GM23338 (cell line): ENCODE measurements at regions not wholly inside any gene's neighbourhood (a gene's known extent, or its start where the extent isn't known, plus 50 kb on each side); places are given as distances from the start of the nearest gene placed in this dataset.

Source experiments
- ATAC-seq: fragments of 200-7000 bp; cut with Tn5 transposase; 3 replicates; pipeline ENCODE4 v1.9.1; 2020
- DNase-seq: peaks from one replicate; pipeline ENCODE4 v3.0.0-alpha.2; 2015; ENCODE audit warnings: low spot score
- H2AFZ ChIP-seq: fragments of 200-600 bp; sonication (generic); 2 replicates; pipeline ENCODE4 v1.8.0; 2016; ENCODE audit warnings: antibody characterized with exemption, mild to moderate bottlenecking, moderate library complexity
- H3F3A ChIP-seq: fragments of 200-600 bp; sonication (generic); replicated peaks from 2 replicates; pipeline ENCODE4 v1.8.0; 2017; ENCODE audit warnings: antibody characterized with exemption, mixed run types, low read depth
- H3K27ac ChIP-seq: fragments of 200-600 bp; sonication (generic); 2 replicates; pipeline ENCODE4 v1.6.1; 2016; ENCODE audit warnings: low read depth
- H3K27me3 ChIP-seq: fragments of 200-600 bp; sonication (generic); 2 replicates; pipeline ENCODE4 v1.8.0; 2016; ENCODE audit warnings: mild to moderate bottlenecking, mixed run types, moderate library complexity; ENCODE audit not compliant: insufficient read depth
- H3K36me3 ChIP-seq: fragments of 200-600 bp; sonication (generic); 2 replicates; pipeline ENCODE4 v1.8.0; 2016; ENCODE audit warnings: mild to moderate bottlenecking; ENCODE audit not compliant: insufficient read depth
- H3K4me1 ChIP-seq: fragments of 200-600 bp; sonication (generic); 2 replicates; pipeline ENCODE4 v1.8.0; 2016; ENCODE audit warnings: mild to moderate bottlenecking, moderate library complexity; ENCODE audit not compliant: insufficient read depth
- H3K4me2 ChIP-seq: fragments of 200-600 bp; sonication (generic); 2 replicates; pipeline ENCODE4 v1.7.1; 2017; ENCODE audit warnings: mixed run types
- H3K4me3 ChIP-seq: fragments of 200-600 bp; sonication (generic); 2 replicates; pipeline ENCODE4 v1.6.1; 2016; ENCODE audit warnings: mixed run types
- H3K79me2 ChIP-seq: fragments of 200-600 bp; sonication (generic); replicated peaks from 2 replicates; pipeline ENCODE4 v1.8.0; 2017; ENCODE audit warnings: mild to moderate bottlenecking; ENCODE audit not compliant: insufficient read depth
- H3K9me2 ChIP-seq: fragments of 200-600 bp; sonication (generic); 2 replicates; pipeline ENCODE4 v1.8.0; 2017; ENCODE audit not compliant: insufficient read depth
- H4K20me1 ChIP-seq: fragments of 200-600 bp; sonication (generic); replicated peaks from 2 replicates; pipeline ENCODE4 v1.8.0; 2017; ENCODE audit warnings: mild to moderate bottlenecking; ENCODE audit not compliant: insufficient read depth
- H3K27ac Mint-ChIP-seq: 2 replicates; pipeline ENCODE4 v1.8.0; 2020; ENCODE audit warnings: inconsistent platforms, mild to moderate bottlenecking, moderate library complexity, mixed read lengths
- H3K27me3 Mint-ChIP-seq: 3 replicates; pipeline ENCODE4 v1.8.0; 2022; ENCODE audit warnings: low read depth, mild to moderate bottlenecking, moderate library complexity, mixed read lengths, inconsistent platforms; ENCODE audit not compliant: insufficient read depth, poor library complexity
- H3K36me3 Mint-ChIP-seq: 3 replicates; pipeline ENCODE4 v1.8.0; 2021; ENCODE audit warnings: low read depth, mild to moderate bottlenecking, inconsistent platforms, moderate library complexity, mixed read lengths
- H3K4me1 Mint-ChIP-seq: 3 replicates; pipeline ENCODE4 v1.8.0; 2020; ENCODE audit warnings: mild to moderate bottlenecking, inconsistent platforms, mixed read lengths
- H3K4me3 Mint-ChIP-seq: 3 replicates; pipeline ENCODE4 v1.8.0; 2021; ENCODE audit warnings: moderate library complexity, mild to moderate bottlenecking, inconsistent platforms, mixed read lengths
- H3K9me3 Mint-ChIP-seq: 3 replicates; pipeline ENCODE4 v1.8.0; 2020; ENCODE audit warnings: moderate library complexity, mild to moderate bottlenecking, inconsistent platforms, mixed read lengths
- CREB1 ChIP-seq: fragments of 250-450 bp; sonication (Bioruptor Pico); IDR thresholded peaks from 2 replicates; pipeline ENCODE4 v1.5.0; 2020; ENCODE audit warnings: low read depth, mild to moderate bottlenecking, moderate library complexity
- EZH2 ChIP-seq: fragments of 200-600 bp; sonication (generic); IDR thresholded peaks from one replicate; pipeline ENCODE4 v1.8.0; 2017; ENCODE audit warnings: antibody characterized with exemption, mild to moderate bottlenecking, low read depth; ENCODE audit not compliant: unreplicated experiment
- EZH2phosphoT487 ChIP-seq: fragments of 200-600 bp; sonication (generic); IDR thresholded peaks from one replicate; pipeline ENCODE4 v1.8.1; 2018; ENCODE audit warnings: antibody characterized with exemption; ENCODE audit not compliant: unreplicated experiment
- JUNB ChIP-seq: IDR thresholded peaks from one replicate; pipeline ENCODE4 v1.6.1; 2016; ENCODE audit warnings: antibody characterized with exemption; ENCODE audit not compliant: unreplicated experiment
- NANOG ChIP-seq: IDR thresholded peaks from 2 replicates; pipeline ENCODE4 v1.6.1; 2016; ENCODE audit warnings: antibody characterized with exemption, borderline replicate concordance
- POLR2AphosphoS5 ChIP-seq: IDR thresholded peaks from 2 replicates; pipeline ENCODE4 v1.6.1; 2016; ENCODE audit warnings: antibody characterized with exemption, low read depth
- STAT1 ChIP-seq: IDR thresholded peaks from one replicate; pipeline ENCODE4 v1.6.1; 2016; ENCODE audit warnings: antibody characterized with exemption; ENCODE audit not compliant: unreplicated experiment
- ZNF114 ChIP-seq: fragments of 250-450 bp; sonication (Bioruptor Pico); IDR thresholded peaks from 2 replicates; pipeline ENCODE4 v1.5.0; 2020; ENCODE audit warnings: mild to moderate bottlenecking, moderate library complexity
- ZNF331 ChIP-seq: fragments of 250-450 bp; sonication (Bioruptor Pico); IDR thresholded peaks from 2 replicates; pipeline ENCODE4 v1.5.0; 2020; ENCODE audit warnings: low read depth, mild to moderate bottlenecking, moderate library complexity
- TF ChIP-seq, protein P1 (sequence below): IDR thresholded peaks from one replicate; pipeline ENCODE4 v1.6.1; 2018; ENCODE audit warnings: antibody characterized with exemption; ENCODE audit not compliant: unreplicated experiment
- TF ChIP-seq, protein P2 (sequence below): IDR thresholded peaks from 2 replicates; pipeline ENCODE4 v1.6.1; 2016; ENCODE audit warnings: antibody characterized with exemption
- TF ChIP-seq, protein P3 (sequence below), 2 experiments: fragments of 200-600 bp in 1 of 2; sonication (generic) in 1 of 2; conservative IDR thresholded peaks; 2 replicates each; pipeline versions ENCODE4 v1.5.1 to v1.6.1; 2016 to 2017; ENCODE audit warnings: antibody characterized with exemption in 2 of 2, low read depth in 2 of 2, mild to moderate bottlenecking in 2 of 2, moderate library complexity in 1 of 2
- TF ChIP-seq, protein P4 (sequence below): fragments of 250-450 bp; sonication (Bioruptor Pico); IDR thresholded peaks from 2 replicates; pipeline ENCODE4 v1.5.0; 2020; ENCODE audit warnings: mild to moderate bottlenecking, moderate library complexity

DNA sequence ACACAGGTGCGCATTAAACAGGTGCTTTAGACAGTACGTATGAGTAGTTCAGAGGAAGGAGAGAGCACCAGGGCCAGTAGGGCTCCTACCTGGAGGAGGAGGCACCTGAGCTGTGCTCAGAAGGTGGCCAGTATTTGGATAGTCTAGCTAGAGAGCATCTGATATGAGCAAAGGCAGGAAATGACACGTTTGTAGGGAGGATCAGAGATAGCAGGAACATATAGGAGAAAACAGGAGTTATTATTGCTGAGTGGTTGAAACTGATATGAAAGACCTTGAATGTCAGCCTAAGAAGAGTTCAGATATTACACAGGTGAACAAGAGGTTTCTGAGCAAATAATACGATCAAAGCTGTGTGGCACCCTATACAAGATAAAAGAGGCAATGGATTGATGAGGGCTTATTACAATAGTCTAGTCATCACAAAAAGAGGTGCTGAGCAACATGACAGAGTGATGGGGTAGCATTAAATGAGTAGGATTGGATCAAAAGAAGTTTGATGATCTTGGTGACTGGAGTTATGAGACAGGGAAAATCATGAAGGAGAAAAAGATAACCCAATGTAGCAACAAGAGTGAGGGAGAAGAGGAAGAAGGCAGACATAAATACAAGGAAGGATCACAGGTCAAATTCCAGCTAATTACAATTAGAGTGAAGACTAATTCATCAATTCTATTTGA lies 69.8 kb upstream of the HIVEP1 start:
- no peak overlapping the region for H3K27ac Mint-ChIP-seq
- Histone ChIP-seq H3F3A (no peaks in the 10 kb centered on the region), H3K27me3 (no peaks in the 10 kb centered on the region), H4K20me1 (no peaks in the 10 kb centered on the region), H3K4me3 (no peak overlapping the region), H3K79me2 (no peaks in the 10 kb centered on the region), H3K4me2 (no peak overlapping the region), H3K27ac (no peak overlapping the region), H2AFZ (no peak overlapping the region), H3K36me3 (no peaks in the 10 kb centered on the region), H3K4me1 (no peaks in the 10 kb centered on the region), H3K9me2 (no peaks in the 10 kb centered on the region)
- no peak for DNase-seq
- peaks cover 12% of the 10 kb centered on the region for H3K4me1 Mint-ChIP-seq
- H3K27me3 Mint-ChIP-seq, result no peaks in the 10 kb centered on the region
- no peak for TF ChIP-seq EZH2phosphoT487
- no peak for TF ChIP-seq NANOG
- no peak for TF ChIP-seq ZNF114 (CRISPR knock-in tag)
- TF ChIP-seq, protein P1, sequence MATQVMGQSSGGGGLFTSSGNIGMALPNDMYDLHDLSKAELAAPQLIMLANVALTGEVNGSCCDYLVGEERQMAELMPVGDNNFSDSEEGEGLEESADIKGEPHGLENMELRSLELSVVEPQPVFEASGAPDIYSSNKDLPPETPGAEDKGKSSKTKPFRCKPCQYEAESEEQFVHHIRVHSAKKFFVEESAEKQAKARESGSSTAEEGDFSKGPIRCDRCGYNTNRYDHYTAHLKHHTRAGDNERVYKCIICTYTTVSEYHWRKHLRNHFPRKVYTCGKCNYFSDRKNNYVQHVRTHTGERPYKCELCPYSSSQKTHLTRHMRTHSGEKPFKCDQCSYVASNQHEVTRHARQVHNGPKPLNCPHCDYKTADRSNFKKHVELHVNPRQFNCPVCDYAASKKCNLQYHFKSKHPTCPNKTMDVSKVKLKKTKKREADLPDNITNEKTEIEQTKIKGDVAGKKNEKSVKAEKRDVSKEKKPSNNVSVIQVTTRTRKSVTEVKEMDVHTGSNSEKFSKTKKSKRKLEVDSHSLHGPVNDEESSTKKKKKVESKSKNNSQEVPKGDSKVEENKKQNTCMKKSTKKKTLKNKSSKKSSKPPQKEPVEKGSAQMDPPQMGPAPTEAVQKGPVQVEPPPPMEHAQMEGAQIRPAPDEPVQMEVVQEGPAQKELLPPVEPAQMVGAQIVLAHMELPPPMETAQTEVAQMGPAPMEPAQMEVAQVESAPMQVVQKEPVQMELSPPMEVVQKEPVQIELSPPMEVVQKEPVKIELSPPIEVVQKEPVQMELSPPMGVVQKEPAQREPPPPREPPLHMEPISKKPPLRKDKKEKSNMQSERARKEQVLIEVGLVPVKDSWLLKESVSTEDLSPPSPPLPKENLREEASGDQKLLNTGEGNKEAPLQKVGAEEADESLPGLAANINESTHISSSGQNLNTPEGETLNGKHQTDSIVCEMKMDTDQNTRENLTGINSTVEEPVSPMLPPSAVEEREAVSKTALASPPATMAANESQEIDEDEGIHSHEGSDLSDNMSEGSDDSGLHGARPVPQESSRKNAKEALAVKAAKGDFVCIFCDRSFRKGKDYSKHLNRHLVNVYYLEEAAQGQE, result no peak
- TF ChIP-seq, protein P2, sequence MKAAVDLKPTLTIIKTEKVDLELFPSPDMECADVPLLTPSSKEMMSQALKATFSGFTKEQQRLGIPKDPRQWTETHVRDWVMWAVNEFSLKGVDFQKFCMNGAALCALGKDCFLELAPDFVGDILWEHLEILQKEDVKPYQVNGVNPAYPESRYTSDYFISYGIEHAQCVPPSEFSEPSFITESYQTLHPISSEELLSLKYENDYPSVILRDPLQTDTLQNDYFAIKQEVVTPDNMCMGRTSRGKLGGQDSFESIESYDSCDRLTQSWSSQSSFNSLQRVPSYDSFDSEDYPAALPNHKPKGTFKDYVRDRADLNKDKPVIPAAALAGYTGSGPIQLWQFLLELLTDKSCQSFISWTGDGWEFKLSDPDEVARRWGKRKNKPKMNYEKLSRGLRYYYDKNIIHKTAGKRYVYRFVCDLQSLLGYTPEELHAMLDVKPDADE, result no peak
- TF ChIP-seq, protein P3, sequence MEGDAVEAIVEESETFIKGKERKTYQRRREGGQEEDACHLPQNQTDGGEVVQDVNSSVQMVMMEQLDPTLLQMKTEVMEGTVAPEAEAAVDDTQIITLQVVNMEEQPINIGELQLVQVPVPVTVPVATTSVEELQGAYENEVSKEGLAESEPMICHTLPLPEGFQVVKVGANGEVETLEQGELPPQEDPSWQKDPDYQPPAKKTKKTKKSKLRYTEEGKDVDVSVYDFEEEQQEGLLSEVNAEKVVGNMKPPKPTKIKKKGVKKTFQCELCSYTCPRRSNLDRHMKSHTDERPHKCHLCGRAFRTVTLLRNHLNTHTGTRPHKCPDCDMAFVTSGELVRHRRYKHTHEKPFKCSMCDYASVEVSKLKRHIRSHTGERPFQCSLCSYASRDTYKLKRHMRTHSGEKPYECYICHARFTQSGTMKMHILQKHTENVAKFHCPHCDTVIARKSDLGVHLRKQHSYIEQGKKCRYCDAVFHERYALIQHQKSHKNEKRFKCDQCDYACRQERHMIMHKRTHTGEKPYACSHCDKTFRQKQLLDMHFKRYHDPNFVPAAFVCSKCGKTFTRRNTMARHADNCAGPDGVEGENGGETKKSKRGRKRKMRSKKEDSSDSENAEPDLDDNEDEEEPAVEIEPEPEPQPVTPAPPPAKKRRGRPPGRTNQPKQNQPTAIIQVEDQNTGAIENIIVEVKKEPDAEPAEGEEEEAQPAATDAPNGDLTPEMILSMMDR (conservative IDR thresholded peaks at IDR 0.05; ENCODE audit: low read depth in 2 of 2), result no peak
- no peak for TF ChIP-seq EZH2
- TF ChIP-seq ZNF331 (CRISPR knock-in tag), result no peak
- no peak for TF ChIP-seq POLR2AphosphoS5
- TF ChIP-seq, protein P4, sequence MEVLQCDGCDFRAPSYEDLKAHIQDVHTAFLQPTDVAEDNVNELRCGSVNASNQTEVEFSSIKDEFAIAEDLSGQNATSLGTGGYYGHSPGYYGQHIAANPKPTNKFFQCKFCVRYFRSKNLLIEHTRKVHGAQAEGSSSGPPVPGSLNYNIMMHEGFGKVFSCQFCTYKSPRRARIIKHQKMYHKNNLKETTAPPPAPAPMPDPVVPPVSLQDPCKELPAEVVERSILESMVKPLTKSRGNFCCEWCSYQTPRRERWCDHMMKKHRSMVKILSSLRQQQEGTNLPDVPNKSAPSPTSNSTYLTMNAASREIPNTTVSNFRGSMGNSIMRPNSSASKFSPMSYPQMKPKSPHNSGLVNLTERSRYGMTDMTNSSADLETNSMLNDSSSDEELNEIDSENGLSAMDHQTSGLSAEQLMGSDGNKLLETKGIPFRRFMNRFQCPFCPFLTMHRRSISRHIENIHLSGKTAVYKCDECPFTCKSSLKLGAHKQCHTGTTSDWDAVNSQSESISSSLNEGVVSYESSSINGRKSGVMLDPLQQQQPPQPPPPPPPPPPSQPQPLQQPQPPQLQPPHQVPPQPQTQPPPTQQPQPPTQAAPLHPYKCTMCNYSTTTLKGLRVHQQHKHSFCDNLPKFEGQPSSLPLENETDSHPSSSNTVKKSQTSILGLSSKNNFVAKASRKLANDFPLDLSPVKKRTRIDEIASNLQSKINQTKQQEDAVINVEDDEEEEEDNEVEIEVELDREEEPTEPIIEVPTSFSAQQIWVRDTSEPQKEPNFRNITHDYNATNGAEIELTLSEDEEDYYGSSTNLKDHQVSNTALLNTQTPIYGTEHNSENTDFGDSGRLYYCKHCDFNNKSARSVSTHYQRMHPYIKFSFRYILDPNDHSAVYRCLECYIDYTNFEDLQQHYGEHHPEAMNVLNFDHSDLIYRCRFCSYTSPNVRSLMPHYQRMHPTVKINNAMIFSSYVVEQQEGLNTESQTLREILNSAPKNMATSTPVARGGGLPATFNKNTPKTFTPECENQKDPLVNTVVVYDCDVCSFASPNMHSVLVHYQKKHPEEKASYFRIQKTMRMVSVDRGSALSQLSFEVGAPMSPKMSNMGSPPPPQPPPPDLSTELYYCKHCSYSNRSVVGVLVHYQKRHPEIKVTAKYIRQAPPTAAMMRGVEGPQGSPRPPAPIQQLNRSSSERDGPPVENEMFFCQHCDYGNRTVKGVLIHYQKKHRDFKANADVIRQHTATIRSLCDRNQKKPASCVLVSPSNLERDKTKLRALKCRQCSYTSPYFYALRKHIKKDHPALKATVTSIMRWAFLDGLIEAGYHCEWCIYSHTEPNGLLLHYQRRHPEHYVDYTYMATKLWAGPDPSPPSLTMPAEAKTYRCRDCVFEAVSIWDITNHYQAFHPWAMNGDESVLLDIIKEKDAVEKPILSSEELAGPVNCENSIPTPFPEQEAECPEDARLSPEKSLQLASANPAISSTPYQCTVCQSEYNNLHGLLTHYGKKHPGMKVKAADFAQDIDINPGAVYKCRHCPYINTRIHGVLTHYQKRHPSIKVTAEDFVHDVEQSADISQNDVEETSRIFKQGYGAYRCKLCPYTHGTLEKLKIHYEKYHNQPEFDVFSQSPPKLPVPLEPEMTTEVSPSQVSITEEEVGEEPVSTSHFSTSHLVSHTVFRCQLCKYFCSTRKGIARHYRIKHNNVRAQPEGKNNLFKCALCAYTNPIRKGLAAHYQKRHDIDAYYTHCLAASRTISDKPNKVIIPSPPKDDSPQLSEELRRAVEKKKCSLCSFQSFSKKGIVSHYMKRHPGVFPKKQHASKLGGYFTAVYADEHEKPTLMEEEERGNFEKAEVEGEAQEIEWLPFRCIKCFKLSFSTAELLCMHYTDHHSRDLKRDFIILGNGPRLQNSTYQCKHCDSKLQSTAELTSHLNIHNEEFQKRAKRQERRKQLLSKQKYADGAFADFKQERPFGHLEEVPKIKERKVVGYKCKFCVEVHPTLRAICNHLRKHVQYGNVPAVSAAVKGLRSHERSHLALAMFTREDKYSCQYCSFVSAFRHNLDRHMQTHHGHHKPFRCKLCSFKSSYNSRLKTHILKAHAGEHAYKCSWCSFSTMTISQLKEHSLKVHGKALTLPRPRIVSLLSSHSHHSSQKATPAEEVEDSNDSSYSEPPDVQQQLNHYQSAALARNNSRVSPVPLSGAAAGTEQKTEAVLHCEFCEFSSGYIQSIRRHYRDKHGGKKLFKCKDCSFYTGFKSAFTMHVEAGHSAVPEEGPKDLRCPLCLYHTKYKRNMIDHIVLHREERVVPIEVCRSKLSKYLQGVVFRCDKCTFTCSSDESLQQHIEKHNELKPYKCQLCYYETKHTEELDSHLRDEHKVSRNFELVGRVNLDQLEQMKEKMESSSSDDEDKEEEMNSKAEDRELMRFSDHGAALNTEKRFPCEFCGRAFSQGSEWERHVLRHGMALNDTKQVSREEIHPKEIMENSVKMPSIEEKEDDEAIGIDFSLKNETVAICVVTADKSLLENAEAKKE (CRISPR knock-in tag), result no peak
- TF ChIP-seq STAT1, result no peak
- no peak for TF ChIP-seq JUNB
- no peak for TF ChIP-seq CREB1 (CRISPR knock-in tag)
- no peak for ATAC-seq
- no peak overlapping the region for H3K4me3 Mint-ChIP-seq
- no peaks in the 10 kb centered on the region for H3K36me3 Mint-ChIP-seq
- H3K9me3 Mint-ChIP-seq, result no peaks in the 10 kb centered on the region; the same call in 2 of the 3 replicates
